ENCODE measurements at regions not wholly inside any gene's neighbourhood (a gene's known extent, or its start where the extent isn't known, plus 50 kb on each side); places are given as distances from the start of the nearest gene placed in this dataset.

DNA sequence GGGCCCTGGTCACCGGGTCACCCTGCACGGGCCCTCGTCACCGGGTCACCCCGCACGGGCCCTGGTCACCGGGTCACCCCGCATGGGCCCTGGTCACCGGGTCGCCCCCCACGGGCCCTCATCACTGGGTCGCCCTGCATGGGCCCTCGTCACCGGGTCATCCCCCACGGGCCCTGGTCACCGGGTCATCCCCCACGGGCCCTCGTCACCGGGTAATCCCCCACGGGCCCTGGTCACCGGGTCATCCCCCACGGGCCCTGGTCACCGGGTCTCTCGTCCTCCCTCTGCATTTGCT lies 77.6 kb downstream of the RIPK4 start:
- in situ Hi-C loops (cut with MboI; ENCODE audit: low sequenced_read_pairs): no loop called here

DNA sequence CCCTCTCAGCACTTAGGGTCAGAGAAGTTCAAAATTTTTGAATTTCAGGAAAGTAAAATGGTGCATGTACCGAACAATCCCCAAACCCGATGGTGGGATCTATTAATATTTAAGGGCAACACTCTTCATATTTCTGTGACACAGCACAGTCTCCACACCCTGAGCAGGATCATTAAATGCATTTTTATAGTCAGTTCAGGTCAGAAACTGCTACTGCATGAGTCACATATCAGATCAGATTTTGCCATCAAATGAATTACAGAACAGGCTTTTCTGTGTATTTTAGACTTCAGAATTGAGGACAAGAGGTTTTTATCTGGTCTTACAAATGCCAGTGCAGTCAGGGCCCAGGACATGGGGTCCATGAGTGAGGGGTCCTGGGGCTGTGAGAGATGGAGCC lies 79.2 kb downstream of the RIPK4 start:
- in situ Hi-C loops (cut with MboI; ENCODE audit: low sequenced_read_pairs): no loop called here

DNA sequence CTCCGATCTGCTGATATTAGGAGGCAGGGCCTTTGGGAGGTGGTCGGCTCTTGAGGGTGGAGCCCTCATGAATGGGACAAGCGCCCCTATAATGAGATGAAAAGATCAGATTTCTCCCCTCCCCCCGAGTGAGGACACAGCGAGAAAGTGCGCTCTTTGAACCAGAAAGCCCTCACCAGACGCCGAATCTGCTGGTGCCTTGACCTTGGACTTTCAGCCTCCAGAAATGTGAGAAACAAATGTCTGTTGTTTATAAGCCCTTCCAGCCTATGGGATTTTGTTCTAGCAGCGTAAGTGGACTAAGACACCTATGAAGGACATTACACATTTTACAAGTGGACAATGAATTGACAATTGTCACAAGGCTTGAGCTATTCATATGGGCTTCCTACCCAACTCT lies 80.2 kb downstream of the RIPK4 start:
- in situ Hi-C loops (cut with MboI; ENCODE audit: low sequenced_read_pairs): no loop called here

DNA sequence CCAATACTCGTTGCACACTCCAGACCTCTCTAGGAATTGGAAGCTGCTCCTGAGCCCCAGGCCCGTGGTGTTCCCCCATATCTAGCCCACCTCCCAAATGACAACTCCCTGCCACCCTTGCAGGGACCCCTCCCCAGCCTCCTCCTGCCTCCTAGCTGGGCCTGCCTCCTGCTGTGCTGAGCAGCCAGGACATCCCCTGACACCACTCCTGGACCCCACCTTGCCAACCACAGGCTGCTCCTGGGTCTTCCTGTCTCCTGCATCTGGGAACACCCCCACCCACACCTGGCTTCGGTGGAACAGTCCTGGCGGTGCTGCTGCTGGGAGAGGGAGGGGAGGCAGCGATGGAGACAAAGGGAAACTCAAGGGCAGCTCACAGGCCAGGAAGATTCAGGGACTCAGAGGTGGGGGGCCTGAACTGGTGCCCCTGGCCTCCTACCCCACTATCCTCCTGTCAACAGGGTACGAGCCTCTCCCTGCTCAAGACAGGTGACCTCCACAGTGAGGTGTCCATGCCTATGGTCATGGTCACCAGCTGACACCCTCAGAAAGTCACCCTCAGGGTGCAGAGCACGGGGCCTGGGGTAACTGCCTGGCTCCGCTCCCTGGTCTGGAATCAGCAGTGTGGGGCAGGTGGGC lies 81.2 kb downstream of the RIPK4 start:
- in situ Hi-C loops (cut with MboI; ENCODE audit: low sequenced_read_pairs): no loop called here

DNA sequence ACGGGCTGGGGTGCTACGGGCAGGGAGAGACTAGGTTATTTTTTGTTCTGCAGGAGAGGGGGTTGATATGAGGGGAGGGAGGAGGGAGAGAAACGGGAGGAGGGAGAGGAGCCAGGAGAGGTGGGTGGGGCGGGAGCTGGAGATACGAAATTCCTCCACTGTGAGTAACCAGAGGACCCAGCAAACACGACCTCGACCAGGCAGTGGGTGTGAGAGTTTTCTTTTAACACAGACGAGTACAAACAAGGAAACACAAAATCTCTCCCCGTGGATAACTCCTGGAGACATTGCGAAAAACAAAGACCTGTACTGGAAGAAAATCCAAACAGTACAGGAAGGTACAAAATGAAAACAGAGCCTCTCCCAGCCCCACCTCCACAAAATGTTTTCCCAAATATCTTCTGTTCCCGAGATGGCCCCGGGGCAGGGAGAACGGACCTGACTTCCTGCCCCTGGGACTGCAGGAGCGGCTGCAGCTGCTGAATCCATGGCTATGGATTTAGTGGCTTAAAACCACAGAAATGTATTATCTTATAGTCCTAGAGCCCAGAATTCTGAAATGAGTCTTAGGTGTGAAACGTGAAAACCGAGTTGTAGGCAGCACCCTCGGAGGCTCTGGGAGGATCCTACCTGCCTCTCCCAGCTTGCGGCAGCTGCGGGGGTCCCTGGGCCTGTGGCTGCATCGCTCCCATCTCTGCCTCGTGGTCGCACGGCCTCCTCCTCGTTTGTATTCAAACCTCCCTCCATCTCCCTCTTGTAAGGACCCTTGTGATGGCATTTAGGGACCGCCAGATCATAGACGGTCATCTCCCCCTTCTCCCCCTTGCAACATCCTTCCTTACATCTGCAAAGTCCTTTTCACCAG lies 82.2 kb downstream of the RIPK4 start:
- in situ Hi-C loops (cut with MboI; ENCODE audit: low sequenced_read_pairs): no loop called here

DNA sequence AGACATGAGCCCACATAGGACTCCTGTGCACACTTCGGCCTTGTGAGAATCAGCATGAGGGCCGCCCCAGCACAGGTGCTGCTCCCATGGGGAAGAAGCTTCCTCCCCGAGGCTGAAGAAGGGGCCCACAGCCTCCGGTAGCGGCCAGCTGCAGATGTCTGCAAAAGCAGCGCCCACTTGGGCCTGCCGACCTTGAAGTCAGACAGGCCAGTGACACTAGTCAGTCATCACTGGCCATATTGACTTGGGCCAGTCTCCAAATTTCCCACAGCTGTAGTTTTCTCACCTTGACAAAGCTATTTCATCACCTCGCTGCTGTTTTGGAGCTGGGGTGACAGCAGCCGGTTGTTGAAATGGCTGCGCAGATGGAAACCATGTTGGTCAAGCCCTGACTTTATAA lies 83.0 kb downstream of the RIPK4 start:
- in situ Hi-C loops (cut with MboI; ENCODE audit: low sequenced_read_pairs): no loop called here

DNA sequence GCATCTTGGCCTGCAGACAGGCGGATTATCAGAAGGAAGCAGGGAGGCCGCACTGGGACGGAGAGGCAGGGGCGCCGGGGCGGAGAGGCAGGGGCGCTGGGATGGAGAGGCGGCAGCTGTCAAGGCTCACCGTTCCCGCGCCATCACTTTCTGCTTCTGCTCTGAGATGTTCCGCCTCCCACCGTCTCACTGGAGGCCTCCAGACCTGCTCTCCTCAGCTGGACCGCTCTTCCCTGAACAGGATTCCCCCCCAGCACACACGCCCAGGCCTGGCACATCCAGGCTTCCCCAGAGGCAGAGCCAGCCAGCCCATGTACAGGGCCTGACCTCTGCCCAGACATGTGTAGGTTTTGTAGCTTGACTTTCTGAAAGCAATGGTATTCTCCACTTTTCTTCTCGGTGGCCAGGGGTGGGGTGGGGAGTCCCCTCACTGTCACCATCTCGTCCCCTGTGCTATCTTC lies 84.1 kb downstream of the RIPK4 start:
- in situ Hi-C loops (cut with MboI; ENCODE audit: low sequenced_read_pairs): no loop called here

DNA sequence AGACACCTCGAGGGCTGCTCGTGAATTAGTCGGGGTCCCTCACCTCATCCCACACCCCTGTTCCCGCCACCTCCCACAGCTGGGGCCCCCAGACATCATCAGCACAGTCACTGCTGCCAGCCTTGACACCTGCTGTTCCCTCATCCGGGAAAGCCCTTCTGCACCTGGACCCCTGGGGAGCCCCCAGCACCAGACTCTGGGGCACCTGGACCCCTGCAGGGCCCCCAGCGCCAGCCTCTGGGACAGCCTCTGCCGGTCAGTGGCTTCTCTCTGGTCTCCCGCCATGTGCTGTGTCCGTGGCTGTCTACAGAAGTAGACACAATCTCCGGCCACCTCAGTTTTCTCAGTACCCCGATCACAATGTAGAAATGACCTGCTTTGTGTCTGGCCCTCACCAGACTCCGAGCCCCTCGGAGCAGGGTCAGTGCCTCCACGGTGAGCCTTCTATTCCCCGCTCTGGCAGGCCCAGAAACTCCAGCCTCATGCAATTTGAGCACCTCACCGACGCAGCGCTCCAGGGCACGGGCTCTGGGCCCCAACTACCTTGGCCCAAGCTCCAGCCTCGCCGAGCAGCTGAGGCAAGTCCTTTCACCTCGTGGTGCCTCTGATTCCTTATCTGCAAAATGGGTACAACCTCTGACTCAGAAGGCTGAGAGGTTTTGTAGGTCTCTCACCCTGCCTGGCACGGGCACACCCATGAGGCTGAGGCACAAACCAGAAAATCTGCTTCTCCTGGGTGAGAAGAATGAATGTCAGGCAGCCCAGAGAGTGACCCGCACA lies 84.7 kb downstream of the RIPK4 start:
- in situ Hi-C loops (cut with MboI; ENCODE audit: low sequenced_read_pairs): no loop called here

DNA sequence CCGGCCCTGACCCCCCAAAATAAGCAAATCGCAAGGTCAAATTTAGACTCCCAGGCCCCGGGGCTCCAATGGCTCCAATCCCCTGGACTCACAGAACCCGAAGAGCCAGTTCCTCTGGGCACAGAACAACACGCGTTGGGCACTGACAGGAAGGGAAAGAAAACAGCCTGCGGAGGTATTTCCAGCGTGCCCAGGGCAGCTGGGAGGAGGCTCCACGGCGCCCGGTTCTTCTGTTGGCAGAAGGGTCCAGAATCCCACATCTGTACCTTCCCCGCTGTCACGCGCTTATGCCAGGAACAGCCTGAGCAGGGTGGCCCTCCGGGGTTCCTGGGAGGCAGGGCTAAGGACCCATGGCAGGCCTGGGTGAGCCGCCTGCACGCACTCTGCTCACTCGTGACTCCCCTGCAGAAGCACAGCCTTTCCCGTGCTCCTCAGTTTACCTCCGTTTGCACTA lies 85.5 kb downstream of the RIPK4 start:
- in situ Hi-C loops (cut with MboI; ENCODE audit: low sequenced_read_pairs): no loop called here

DNA sequence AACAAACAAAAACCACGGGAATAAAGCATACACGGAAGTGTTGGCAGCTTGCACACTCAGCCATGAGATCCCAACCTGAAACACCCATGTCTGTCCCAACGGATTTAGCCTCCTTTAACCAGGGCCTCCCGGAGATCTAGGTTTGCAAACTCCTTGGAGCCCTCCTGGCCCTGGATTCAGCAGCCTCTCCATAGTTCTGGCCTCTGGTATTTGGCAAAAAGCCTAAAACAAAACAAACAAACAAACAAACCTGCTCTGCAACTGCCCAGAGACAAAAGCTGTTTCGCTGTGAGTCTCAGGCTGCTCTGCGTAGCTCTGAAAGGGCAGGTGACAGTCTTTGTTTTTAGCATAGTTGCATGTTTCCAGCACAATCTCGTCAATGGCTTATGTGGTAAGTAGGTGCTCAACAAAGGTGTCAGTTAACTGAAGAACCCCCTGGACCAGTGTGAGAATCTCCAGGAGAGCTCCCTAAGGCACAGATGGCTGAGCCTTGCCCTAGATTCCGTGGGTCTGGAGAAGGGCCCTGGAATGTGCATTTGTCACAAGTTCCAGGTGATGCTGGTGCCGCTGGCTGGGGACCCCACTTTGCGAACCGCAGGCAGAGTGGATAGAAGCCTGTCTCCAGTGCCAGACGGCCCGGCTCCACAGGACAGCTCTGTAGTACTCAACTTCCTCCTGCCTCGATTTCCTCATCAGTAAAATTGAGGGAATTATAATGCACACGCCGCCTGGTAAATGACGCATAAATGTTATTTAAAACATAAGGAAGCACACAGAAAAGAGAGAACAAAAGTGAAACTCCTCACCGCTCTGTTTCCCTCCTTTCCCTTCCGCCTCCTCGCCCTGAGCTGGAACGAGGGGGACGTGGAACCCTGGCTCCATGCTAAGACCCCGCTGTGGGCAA lies 86.2 kb downstream of the RIPK4 start:
- in situ Hi-C loops (cut with MboI; ENCODE audit: low sequenced_read_pairs): no loop called here

DNA sequence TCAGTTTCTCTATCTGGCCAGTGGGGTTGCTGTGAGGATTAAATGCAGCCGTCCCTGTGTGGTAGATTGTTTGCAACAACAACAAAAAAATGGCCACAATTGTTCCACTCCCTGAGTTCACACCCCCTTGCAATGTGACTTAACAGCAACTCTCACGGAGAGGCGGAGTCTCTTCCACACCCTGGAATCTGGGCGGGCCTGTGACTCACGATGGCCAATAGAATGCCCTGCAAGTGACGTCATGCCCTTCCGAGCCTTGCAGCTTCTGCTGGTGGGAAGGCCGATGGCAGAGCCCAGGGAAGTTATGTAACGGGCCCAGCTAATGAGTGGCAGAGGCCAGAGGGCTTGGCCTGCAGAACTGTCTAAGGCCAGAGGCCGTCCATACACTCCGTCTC lies 87.9 kb downstream of the RIPK4 start:
- in situ Hi-C loops (cut with MboI; ENCODE audit: low sequenced_read_pairs): no loop called here

DNA sequence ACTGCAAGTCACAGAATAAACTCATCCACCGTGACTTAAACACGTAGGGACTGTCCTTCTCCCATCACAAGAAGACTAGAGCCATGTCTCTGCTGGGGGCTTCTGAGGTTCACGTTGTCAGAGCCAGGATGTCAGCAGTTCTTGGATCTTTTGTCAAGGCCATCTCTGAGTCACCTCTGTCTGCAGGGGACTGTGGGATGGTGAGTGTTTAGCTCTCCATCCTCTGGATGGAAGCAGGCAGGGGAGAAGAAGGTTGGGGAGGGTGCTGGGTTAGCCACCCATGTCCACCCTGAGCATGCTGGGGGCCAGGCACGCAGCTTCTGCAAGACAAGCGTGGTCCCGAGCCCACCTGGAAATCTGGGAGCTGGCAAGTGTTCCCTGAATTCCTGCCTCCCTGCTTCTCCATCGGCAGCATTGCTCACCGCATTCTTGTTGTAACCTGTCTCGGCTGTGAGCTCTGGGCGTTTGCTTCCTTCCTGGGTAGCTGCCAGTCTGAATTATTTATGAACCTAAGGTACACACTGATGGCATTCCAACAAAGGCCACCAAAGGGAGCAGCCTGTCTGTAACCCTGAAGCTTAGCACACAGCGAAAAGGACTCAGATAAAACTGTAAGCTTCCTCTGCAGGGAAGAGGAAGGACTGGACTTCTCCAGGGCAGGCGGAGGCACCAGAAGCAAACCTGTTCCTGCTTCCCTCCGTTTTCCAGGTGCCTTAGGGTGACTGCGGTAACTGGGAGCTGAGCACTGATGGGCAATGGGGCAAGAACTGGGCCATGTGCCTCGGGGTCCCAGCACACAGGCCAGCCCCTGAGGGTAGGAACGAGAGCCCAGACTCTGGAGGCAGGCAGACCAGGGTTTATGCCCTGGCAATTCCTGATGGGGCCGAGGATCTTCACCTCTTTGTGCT lies 88.6 kb downstream of the RIPK4 start:
- in situ Hi-C loops (cut with MboI; ENCODE audit: low sequenced_read_pairs): no loop called here

DNA sequence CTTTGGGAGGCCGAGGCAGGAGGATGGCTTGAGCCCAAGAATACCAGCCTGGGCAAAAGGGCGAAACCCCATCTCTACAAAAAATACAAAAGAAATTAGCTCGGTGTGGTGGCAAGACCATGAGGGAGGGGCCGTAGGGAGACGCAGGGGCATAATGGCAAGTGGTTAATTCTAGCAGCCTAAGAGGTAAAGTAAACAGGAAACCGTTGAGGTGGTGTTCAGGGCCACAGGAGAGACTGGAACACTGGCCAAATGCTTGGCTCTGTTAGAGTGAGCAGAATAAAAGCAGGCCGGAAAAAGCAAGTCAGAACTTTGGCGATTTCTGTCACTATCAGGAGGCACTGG lies 89.2 kb downstream of the RIPK4 start:
- in situ Hi-C loops (cut with MboI; ENCODE audit: low sequenced_read_pairs): no loop called here

DNA sequence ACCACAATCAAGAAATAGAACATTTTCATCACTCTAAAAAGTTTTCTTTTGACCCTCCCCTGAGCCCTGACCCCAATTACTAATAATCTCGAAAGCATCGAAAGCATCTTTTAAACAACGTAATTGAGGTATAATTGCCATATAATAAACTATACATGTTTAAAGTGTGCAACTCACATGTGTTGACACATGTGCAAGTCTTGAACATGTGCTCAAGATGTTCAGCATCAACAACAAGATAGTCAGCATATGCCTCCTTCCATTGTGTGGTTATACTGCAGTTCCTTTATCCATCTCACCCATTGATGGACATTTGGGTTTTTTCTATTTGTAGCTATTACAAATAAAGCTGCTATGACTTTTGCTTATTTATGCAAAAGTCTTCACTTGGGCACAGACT lies 90.7 kb downstream of the RIPK4 start:
- in situ Hi-C loops (cut with MboI; ENCODE audit: low sequenced_read_pairs): no loop called here

DNA sequence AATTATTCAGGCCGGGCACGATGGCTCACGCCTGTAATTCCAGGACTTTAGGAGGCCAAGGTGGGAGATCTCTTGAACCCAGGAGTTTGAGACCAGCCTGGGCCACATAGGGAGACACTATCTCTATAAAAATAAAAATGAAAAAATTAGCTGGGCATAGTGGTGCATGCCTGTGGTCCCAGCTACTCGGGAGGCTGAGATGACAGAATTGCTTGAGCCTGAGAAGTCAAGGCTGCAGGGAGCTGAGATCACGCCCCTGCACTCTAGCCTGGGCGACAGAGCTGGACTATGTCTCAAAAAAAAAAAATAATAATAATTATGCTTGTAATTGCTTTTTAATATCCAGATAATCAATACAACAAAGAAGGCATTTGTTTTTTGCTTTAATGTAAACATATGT lies 91.3 kb downstream of the RIPK4 start:
- in situ Hi-C loops (cut with MboI; ENCODE audit: low sequenced_read_pairs): no loop called here

DNA sequence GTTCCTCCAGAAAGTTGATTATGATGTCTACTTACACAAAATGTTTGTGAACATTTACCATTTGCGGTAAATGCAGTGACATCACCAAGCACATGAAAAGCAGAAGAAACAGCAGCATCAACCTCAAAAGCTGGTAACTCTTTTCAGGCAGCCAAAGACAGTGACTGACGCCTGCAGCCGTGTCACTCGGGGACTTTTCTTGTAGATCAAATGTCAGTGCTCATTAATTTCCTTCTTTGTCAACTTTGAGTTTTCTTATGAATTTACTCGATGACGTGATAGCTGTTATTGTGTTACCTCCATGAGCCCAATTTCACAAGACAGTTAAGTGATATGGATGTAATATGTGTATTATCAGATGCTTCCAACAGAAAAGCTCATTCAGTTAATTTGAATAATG lies 92.5 kb downstream of the RIPK4 start:
- in situ Hi-C loops (cut with MboI; ENCODE audit: low sequenced_read_pairs): no loop called here

DNA sequence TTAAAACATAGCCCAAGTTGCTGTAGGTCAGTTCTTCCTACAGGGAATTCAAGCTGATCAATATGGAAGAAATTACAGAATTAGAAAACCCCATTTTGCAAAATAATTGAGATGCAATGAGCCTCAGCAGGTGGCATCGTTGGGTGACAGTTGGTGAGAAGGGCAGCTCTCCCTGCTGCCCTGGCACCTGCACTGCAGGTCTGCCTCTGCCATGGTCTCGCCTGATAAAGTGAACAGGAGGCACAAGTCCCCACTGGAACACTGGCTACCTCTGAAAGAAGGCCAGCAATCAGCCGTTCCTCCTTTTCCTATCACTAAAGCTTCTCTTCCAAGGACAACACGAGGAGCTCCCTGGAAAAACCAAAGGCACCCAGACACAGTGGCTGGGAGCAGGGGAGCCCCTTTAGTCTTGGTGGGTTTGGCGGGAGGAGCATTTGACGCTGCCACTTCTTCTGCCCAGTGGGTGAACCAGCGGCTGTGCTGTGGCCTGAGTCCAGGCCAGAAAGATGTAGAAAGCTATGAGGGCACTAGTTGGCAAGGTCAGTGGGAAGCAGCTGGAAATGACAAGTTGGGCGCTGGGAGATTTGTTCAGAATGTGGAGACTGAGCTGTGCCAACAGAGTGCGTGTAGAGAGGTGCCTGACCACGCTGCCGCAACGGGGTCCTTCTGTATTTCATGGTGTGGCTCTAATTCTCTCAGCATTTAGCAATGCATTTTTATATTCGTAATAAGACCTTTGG lies 93.1 kb downstream of the RIPK4 start:
- in situ Hi-C loops (cut with MboI; ENCODE audit: low sequenced_read_pairs): no loop called here

DNA sequence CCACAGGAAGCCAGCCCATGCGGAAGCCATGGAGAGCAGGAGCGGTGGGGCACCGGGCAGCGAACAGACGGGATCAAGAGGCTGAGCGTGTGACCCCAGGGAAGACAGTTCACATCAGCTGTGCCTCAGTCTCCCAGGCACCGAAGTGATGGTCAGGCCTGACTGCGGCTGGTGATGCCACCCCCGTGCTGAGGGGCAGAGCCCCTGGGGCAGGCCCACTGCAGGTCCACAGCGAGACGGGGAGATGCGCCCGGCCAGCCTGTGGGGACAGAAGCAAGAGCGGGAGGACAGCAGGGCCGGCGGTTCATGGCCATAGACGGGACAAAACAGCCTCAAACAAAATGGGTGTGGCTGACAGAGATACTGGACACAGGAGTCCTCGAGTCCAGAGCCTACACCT lies 93.8 kb downstream of the RIPK4 start:
- in situ Hi-C loops (cut with MboI; ENCODE audit: low sequenced_read_pairs): no loop called here

DNA sequence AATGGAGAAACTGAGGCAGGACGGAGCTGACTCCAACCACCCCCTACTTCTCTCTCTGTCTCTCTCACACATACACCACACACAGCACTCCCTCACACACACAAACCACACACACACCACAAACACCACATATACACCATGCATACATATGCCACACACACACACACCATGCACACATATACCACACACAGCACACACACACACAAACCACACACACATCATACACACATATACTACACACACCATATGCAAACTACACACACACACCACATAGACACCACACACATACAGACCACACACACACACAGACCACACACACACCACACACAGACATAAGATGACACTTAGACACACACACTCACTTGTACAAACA lies 94.3 kb downstream of the RIPK4 start:
- in situ Hi-C loops (cut with MboI; ENCODE audit: low sequenced_read_pairs): no loop called here
